BE2C (cell line): ENCODE measurements at regions not wholly inside any gene's neighbourhood (a gene's known extent, or its start where the extent isn't known, plus 50 kb on each side); places are given as distances from the start of the nearest gene placed in this dataset.

ENCODE experiments used
- DNase-seq: peaks from one replicate; pipeline ENCODE4 v3.0.0-alpha.2; 2020
- H3K27me3 ChIP-seq: fragments of 250-450 bp; sonication (Bioruptor Pico); 2 replicates; pipeline ENCODE4 v1.5.1; 2020; ENCODE audit warnings: mild to moderate bottlenecking
- H3K36me3 ChIP-seq: fragments of 250-450 bp; sonication (Bioruptor Pico); 2 replicates; pipeline ENCODE4 v1.5.1; 2020; ENCODE audit warnings: mild to moderate bottlenecking
- H3K4me1 ChIP-seq: fragments of 250-450 bp; sonication (Bioruptor Pico); 2 replicates; pipeline ENCODE4 v1.5.1; 2020
- H3K4me3 ChIP-seq: 2 replicates; pipeline ENCODE4 v1.5.1; 2011; ENCODE audit warnings: low read depth, low read length
- H3K9me3 ChIP-seq: fragments of 250-450 bp; sonication (Bioruptor Pico); 2 replicates; pipeline ENCODE4 v1.5.1; 2020
- TF ChIP-seq, protein P1 (sequence below): IDR thresholded peaks from 2 replicates; pipeline ENCODE4 v1.5.1; 2012; ENCODE audit warnings: mild to moderate bottlenecking, low read depth, low read length

DNA sequence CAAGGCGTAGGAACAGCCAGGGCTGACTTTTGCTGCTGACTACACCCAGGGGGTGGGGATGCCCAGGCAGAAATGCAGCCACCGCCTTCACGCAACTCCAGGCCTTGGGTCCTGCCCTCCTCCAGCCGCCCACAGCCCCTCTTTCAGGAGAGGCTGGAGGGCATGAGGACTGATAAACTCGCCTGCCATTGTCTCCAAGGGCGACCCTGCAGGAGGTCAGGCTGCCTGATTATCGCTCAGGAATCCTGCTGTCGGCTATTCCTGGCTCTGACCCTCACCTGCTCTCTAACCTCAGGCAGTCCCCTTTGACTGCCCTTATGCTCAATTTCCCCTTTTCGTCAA is 62.0 kb upstream of the HDDC2 start:
- H3K9me3 ChIP-seq = no peaks in the 10 kb centered on the region
- peak overlapping the region; percentile 47 for H3K4me3 ChIP-seq
- no peaks in the 10 kb centered on the region for H3K4me1 ChIP-seq
- H3K36me3 ChIP-seq = no peaks in the 10 kb centered on the region
- TF ChIP-seq, protein P1, sequence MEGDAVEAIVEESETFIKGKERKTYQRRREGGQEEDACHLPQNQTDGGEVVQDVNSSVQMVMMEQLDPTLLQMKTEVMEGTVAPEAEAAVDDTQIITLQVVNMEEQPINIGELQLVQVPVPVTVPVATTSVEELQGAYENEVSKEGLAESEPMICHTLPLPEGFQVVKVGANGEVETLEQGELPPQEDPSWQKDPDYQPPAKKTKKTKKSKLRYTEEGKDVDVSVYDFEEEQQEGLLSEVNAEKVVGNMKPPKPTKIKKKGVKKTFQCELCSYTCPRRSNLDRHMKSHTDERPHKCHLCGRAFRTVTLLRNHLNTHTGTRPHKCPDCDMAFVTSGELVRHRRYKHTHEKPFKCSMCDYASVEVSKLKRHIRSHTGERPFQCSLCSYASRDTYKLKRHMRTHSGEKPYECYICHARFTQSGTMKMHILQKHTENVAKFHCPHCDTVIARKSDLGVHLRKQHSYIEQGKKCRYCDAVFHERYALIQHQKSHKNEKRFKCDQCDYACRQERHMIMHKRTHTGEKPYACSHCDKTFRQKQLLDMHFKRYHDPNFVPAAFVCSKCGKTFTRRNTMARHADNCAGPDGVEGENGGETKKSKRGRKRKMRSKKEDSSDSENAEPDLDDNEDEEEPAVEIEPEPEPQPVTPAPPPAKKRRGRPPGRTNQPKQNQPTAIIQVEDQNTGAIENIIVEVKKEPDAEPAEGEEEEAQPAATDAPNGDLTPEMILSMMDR = no peak
- H3K27me3 ChIP-seq = peaks cover 63% of the 10 kb centered on the region
- no peak for DNase-seq

DNA sequence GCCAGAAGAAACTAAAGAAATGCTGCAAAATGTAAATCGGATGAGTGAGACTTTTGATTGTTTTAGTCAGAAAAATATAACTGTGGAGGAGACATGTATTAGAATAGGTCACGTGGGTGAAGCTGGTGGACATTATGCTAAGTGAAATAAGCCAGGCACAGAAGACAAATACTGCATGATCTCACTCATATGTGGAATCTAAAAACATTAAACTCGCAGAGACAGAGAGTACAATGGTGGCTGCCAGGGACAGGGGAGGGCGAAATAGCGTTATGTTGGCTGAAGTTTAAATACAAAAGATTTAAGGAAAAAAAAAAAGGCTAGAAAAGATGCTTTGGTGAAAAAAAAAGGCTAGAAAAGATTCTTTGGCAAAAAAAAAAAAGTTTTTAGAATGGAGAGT is 63.5 kb upstream of the HDDC2 start:
- H3K36me3 ChIP-seq = no peaks in the 10 kb centered on the region
- H3K27me3 ChIP-seq = peaks cover 56% of the 10 kb centered on the region
- no peaks in the 10 kb centered on the region for H3K4me1 ChIP-seq
- DNase-seq = no peak
- TF ChIP-seq, protein P1 = no peak
- H3K9me3 ChIP-seq = no peaks in the 10 kb centered on the region
- no peak overlapping the region for H3K4me3 ChIP-seq

DNA sequence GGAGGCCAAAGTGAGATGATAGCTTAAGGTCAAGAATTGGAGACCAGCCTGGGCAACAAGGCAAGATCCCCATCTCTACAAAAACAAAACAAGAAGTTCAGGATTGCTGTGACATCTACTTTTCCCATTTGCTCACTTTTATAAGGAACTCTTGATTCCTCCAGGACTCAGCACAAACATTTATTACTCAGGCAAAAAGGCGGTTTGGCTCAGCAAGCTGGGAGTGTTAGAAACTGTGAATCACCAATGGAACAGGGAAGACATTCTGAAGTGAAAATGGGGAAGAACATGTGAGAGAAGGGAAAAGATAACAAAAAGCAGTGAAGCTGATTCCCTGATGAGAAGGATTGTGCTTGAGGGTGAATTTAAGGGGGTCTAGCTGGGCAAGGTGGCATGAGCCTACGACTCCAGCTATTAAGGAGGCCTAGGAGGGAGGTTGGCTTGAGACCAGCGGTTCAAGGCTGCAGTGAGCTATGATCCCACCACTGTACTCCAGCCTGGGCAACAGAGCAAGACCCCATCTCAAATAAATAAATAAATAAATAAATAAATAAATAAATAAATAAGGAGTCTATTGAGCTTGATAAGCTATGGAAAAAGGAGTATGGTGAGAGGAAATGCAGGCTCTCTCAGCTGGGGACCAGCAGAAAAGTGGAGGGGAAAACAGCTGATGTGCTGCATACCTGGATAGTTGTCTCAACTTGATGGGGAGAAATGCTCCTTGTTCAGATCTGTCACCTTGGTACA is 65.4 kb upstream of the HDDC2 start:
- Histone ChIP-seq H3K9me3 (no peaks in the 10 kb centered on the region), H3K4me1 (no peaks in the 10 kb centered on the region), H3K27me3 (peaks cover 43% of the 10 kb centered on the region), H3K36me3 (no peaks in the 10 kb centered on the region), H3K4me3 (no peak overlapping the region)
- TF ChIP-seq, protein P1 = no peak
- DNase-seq = no peak

DNA sequence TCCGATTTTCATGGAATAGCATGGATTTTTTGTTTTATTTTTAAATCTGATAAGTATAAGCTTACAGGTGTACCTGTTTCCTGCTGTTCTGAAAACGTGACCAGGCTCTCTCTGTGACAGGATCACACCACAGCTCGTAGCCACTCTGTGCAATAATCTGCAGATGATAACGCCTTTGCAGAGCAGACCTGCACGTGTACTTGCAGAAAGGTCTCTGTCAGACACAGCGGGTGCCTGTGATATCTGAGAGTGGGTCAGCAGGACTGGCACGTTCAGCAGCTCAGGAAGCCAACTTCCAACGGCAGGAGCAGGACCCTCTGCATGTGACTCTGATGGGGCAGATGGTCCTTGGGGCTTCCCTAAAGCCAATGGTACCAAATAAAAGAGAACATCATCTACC is 68.6 kb upstream of the HDDC2 start:
- no peaks in the 10 kb centered on the region for H3K36me3 ChIP-seq
- DNase-seq = no peak
- peaks cover 16% of the 10 kb centered on the region for H3K27me3 ChIP-seq
- no peak overlapping the region for H3K4me3 ChIP-seq
- TF ChIP-seq, protein P1 = no peak
- H3K9me3 ChIP-seq = no peaks in the 10 kb centered on the region
- no peaks in the 10 kb centered on the region for H3K4me1 ChIP-seq

DNA sequence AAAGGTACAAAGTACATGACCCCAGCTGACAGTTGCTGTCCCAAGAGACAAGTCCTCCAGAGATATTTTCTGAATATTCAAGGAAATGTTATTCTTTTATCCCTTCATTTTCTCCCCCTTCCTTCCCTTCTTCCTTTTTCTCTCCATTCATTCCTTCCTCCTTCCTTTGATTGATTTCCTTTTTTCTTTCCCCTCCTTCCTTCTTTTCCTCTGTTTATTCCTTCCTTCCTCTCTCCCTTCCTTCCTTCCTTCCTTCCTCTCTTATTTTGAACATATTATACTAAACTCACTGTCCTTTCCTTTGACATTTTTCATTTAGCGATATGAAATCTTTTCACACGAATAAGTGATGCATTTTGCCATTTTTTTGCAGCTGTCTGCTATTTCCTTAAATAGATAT is 73.2 kb upstream of the HDDC2 start:
- no peak for DNase-seq

DNA sequence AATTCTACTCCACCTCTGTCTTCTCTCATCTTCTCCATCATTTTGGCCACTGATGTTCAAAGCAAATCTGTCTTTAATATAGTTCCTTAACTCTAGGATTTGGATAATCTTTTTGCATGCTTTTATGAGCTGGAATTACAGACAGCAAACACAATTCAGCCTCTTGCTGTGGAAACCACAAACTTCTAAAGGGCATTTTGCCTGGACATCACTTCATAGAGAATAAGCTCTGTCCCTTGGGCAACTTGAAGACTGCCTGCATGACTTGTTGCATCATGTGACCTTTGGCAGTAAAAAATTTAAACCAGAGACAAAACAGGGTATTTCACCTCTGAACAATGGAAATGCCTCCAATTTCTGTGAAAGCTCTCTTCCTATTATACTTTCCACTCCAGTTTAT is 74.1 kb upstream of the HDDC2 start:
- Histone ChIP-seq H3K27me3 (peaks cover 6% of the 10 kb centered on the region; the same call in 1 of the 2 replicates), H3K36me3 (no peaks in the 10 kb centered on the region), H3K4me1 (no peaks in the 10 kb centered on the region), H3K4me3 (no peak overlapping the region), H3K9me3 (no peaks in the 10 kb centered on the region)
- TF ChIP-seq, protein P1 = no peak
- no peak for DNase-seq

More for the DNA sequence above, 73.2 kb upstream of the HDDC2 start:
- Histone ChIP-seq H3K36me3 (no peaks in the 10 kb centered on the region), H3K9me3 (no peaks in the 10 kb centered on the region), H3K4me3 (no peak overlapping the region), H3K27me3 (peaks cover 9% of the 10 kb centered on the region), H3K4me1 (no peaks in the 10 kb centered on the region)
- TF ChIP-seq, protein P1 = no peak
